HK-2 (cell line): ENCODE measurements at regions not wholly inside any gene's neighbourhood (a gene's known extent, or its start where the extent isn't known, plus 50 kb on each side); places are given as distances from the start of the nearest gene placed in this dataset.

Experiments
- DNase-seq: peaks from one replicate; pipeline ENCODE4 v3.0.0-alpha.2; 2018; ENCODE audit not compliant: unreplicated experiment

- no peak for DNase-seq
These were observed 300.5 kb downstream of the GRIN2B start for GRCh38 chr12:13680916-13681315.

GRCh38 chr12:13676880-13677279, 304.5 kb downstream of the GRIN2B start:
- DNase-seq = no peak

- DNase-seq = no peak
These were observed 311.0 kb downstream of the GRIN2B start for GRCh38 chr12:13670285-13670866.

GRCh38 chr12:13668880-13669279, 312.5 kb downstream of the GRIN2B start:
- no peak for DNase-seq

- DNase-seq = no peak
These were observed 314.6 kb downstream of the GRIN2B start for GRCh38 chr12:13666806-13667205.

GRCh38 chr12:13661005-13661887, 320.2 kb downstream of the GRIN2B start:
- peak; percentile 16 for DNase-seq

- no peak for DNase-seq
These were observed 326.9 kb downstream of the GRIN2B start for GRCh38 chr12:13654456-13654855.

GRCh38 chr12:13652105-13652504, 329.3 kb downstream of the GRIN2B start:
- DNase-seq = no peak

- no peak for DNase-seq
These were observed 345.7 kb downstream of the GRIN2B start for GRCh38 chr12:13635709-13636108.

GRCh38 chr12:13631873-13632272, 349.5 kb downstream of the GRIN2B start:
- DNase-seq = no peak

GRCh38 chr12:13630354-13630753, 351.0 kb downstream of the GRIN2B start:
- no peak for DNase-seq

GRCh38 chr12:13628067-13628466, 353.3 kb downstream of the GRIN2B start:
- no peak for DNase-seq

- DNase-seq = no peak
These were observed 353.9 kb downstream of the GRIN2B start for GRCh38 chr12:13627536-13627935.

GRCh38 chr12:13613297-13613696, 368.1 kb downstream of the GRIN2B start:
- no peak for DNase-seq

- DNase-seq = no peak
These were observed 371.3 kb downstream of the GRIN2B start for GRCh38 chr12:13609894-13610679.

GRCh38 chr12:13606290-13606689, 375.1 kb downstream of the GRIN2B start:
- no peak for DNase-seq

GRCh38 chr12:13603953-13604352, 377.4 kb downstream of the GRIN2B start:
- no peak for DNase-seq

- no peak for DNase-seq
These were observed 379.2 kb downstream of the GRIN2B start for GRCh38 chr12:13602172-13602571.

GRCh38 chr12:13599176-13599575, 382.2 kb downstream of the GRIN2B start:
- no peak for DNase-seq

GRCh38 chr12:13597837-13598236, 383.6 kb downstream of the GRIN2B start:
- DNase-seq = no peak

GRCh38 chr12:13597166-13597565, 384.2 kb downstream of the GRIN2B start:
- no peak for DNase-seq

- DNase-seq = no peak
These were observed 384.7 kb downstream of the GRIN2B start for GRCh38 chr12:13596714-13597113.
